ENCODE measurements at regions not wholly inside any gene's neighbourhood (a gene's known extent, or its start where the extent isn't known, plus 50 kb on each side); places are given as distances from the start of the nearest gene placed in this dataset.
"Not testable (repeated sequence)": the region's sequence is repeated elsewhere in the genome, so short reads cannot be mapped to it uniquely, and the experiment has no call there.

DNA sequence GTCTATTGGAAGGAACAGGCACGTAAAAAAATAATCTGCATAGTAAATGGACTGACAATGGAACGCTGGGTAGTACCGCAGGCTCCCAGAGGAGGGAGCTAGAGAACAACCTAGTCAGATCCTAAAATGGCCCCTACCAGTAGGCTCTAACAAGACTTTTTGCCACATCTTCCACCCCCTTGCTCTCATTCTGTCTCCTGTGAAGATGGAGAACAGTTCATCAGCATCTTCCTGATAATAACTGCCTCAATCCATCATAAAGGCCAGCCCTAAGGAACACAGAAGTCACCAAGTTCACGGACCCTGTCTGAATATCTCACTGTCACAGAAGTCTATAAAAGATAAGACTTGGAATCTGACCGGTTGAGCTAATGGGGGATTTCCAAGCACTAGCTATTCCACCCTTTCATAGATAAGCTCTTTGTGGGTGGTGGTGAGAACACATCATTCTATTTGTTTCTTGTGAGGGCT, 133.4 kb downstream of the SLC1A3 start:
- peak; percentile 92 for DNase-seq (ENCODE audit: low spot score)

DNA sequence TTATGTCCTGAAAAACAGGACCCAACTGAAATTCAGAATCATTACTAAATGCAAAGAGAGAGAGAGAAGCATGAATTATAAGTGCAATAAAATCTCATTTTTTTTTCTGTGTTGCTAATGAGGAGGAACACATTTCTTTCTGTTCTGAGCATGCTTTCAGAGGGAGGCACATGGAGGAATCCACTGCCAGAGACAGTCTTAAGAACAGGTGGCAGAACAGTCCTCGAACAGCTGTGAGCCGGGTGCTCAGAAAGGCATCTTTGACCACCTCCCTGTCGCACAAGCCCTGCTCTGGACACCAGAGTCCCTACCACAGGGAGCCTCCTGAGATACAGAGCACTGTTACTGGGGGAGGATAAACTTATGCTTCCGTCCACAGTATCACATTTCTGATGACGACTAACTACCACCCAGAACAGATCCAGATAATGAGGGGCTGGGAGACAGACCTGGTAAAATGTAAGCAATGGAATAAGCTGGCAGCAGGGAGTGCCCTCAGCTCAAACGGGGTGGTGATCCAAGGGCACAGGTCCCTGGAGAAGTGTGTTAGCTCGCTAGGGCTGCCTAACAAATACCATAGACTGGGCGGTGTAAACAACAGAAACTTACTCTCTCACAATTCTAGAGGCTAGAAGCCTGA, 134.0 kb downstream of the SLC1A3 start:
- no peak for DNase-seq (ENCODE audit: low spot score)

DNA sequence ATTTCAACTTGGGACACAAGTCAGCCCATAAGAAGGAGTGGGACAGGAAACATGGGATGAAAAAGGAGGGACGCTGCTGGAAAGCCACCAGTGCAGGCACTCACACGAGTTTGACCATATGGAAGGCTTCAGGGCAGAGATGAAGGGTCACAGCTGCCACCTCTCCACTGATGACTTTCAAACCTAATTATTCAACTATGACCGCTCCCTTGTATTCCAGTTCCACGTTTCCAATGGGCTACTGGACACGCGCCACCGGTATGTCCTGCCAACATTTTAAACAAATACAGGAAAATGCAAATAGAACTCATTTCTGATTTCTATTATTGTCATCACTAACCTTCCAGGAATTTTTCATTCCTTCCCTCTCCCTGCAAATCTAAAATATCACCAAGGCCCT, 134.7 kb downstream of the SLC1A3 start:
- no peak for DNase-seq (ENCODE audit: low spot score)

DNA sequence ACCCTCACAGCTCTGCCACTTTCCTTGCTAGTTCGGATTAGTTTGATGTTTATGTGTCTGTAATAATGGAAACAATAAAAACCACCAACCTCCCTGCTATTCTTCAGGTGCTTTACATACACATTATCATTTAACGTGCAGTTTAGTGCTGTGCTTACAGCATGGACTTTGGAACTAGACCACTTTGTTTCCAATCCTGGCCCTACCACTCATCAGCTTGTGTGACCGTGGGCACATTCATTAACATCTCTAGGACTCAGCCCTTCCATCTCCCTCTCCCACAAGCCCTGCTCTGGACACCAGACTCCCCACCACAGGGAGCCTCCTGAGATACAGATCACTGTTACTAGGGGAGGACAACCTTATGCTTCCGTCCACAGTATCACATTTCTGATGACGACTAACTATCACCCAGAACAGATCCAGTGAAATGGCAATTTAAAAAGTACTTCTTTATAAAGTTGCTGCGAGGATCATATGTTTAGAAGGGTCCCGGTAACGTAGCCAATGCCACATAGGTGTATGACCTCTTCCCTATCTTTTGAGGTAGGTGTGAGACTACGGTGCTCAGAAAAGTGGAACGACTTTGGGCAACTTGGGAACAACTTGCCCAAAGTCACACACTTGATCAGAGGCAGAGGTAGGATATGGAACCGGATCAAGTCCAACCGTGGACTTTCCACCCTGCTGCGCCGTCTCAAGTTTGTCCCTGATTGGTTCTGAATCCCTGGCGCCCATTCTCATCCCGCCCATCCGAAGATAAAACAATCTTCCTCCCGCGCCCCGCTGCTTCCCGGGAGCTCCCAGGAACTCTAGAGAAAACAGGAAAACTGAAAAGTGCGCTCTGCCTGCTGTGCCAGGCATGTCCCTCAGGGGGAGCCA, 132.4 kb upstream of the NIPBL start:
- peak; percentile 94 for DNase-seq (ENCODE audit: low spot score)

DNA sequence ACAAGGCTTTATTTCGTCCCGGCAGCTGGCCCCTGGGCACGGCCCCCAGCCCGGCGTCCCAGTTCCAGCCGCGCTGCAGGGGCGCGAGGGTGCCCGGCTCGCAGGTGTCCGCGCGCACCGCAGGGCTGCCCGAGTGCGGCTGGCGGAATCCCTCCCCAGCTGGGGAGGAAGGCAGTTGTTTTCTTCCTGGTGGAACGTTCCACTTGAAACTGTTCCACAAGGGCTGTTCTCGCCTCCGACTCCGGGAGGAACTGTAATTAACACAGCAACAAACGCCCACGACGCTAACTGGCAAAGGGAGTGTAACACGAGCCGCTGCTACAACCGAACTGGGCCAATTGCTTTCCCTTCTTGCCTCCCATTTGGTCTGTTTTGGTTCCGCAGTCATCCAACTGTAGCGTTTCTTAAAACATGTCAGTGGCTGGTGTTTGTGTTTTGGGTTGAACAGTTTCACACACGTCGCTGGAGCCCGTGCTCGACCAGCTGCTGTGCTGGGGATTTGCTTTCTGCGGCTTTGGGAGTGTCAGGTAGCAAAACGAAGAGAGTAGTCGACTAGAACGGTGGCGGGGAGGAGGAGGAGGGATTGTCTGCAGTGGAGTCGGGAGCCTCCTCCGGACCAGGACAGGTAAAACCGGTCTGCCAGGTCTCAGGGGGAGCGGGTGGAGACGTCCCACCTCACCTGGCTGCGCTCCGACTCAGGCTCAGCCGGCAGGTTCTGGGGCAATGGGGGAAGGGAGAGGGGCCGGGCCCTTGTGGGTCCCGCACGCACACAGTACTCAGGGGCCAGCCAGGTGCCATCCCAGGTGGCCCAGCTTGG, 131.6 kb upstream of the NIPBL start:
- DNase-seq (ENCODE audit: low spot score): peak; percentile 96

DNA sequence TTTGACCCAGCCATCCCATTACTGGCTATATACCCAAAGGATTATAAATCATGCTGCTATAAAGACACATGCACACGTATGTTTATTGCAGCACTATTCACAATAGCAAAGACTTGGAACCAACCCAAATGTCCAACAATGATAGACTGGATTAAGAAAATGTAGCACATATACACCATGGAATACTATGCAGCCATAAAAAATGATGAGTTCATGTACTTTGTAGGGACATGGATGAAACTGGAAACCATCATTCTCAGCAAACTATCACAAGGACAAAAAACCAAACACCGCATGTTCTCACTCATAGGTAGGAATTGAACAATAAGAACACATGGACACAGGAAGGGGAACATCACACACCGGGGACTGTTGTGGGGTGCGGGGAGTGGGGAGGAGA, 128.8 kb upstream of the NIPBL start:
- not testable (repeated sequence) for DNase-seq (ENCODE audit: low spot score)

DNA sequence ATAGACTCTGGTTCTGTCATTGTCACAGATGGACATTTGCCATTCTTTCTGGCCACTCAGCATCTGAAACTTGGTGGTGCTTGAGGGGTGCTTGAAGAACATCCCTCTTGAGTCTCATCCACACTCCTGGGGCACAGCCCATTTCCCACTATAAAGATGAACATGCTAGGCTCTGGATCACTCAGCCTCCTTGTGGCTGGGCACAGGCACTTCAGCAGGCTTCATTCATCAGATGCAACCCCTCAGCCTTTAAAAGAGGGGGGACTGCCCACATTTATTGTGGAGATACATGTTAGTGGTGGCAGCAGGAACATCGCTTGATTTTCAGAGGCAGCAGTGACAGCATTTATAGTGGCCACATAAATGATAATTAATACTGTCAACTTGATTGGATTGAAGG, 124.7 kb upstream of the NIPBL start:
- DNase-seq (ENCODE audit: low spot score): peak; percentile 50

DNA sequence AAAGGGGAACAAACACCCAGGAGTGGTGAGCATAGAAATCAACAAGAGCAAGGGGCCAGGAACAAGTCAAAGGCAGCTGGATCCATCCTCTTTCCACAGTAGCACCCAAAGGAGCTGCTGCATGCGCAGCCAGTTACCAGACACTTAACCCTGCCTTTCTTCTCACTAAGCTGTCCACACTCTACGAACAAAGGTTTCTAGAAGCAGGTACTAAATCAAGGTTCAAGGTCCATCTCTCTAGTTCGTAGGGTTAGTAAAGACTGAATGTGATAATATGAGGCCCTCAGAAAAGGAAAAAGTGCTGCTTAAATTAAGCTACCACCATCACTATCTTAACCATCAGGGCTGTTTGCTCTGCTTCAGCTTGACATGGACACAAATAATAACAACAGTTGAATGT, 121.2 kb upstream of the NIPBL start:
- no peak for DNase-seq (ENCODE audit: low spot score)

DNA sequence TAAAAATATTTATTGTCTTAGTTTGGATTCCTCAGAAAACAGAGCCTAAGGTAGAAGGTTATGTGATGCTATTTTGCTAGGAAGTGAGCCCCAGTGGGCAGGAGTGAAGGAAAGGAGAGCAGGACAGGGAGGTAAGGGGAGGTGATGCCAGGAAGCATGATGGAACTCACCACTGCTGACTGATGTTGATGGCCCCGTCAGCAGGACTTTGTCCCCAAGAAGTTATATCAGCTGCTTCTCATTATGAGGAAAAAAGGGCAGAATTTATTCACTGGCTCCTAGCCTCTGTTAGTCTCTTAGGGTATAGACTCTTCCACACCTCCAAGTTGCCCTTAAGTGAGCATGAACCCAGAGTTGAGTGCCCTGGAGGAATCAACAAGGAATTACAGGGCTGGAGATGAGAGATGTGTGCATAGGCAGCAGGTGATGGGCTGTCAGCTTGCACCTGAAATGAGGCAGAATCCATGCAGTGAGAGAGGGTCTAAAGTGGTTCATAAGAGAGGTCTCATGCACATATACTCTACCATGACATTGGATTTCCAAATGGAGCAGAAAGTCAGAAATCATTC, 120.6 kb upstream of the NIPBL start:
- DNase-seq (ENCODE audit: low spot score): no peak

DNA sequence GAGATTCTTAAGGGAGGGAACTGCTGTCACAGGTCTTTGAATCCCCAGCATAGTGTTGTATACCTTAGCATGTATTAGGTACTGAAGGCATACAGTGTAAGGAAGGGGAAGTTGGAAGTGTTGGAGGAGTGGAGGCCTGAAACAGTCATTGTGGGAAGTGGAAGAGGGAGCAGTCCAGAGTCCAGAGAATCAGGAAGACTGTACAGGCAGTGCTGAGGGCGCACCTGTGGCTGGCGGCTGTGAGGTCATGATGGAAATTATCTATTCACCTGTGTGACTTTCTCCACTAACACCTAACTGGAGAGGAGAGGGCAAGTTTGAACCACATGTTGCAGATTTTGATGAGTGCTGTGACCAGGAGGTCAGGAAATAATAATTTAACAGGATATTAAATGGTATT, 119.7 kb upstream of the NIPBL start:
- no peak for DNase-seq (ENCODE audit: low spot score)

DNA sequence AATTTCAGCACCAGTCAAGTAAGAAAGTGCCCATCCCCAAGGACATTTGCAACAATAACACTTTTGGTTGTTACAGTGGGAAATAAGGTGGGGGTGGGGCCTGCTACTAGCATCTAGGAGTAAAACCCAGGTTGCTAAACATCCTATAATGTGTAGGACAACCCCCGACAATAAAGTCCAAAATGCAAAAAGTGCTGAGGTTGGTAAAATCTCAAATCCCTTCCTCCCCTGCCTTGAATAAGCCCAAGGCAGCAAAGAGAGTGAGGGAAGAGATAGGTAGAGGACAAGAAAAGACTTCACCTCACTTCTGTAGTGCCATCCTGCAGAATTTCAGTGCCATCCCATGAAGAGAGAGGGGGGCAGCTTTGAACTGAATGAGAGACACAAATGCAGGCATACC, 117.5 kb upstream of the NIPBL start:
- DNase-seq (ENCODE audit: low spot score): no peak

DNA sequence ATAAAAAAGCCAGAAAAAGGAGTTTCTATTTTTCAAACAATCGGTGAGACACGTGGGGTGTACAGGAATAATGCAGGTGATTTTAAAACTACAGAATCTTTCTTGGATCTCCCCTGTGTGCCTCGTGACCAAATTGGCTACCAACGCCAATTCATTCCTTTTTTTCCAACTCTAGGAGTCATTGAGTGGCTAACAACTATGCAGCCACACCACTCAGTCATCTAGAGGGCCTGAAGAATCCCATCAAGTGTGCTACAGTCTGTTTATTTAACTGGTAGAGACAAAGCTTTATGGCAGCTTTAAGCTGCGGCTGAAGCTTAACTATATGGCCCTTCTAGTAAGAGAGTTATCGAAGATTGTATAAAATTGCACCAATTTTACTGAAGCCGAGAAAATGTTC, 113.1 kb upstream of the NIPBL start:
- no peak for DNase-seq (ENCODE audit: low spot score)

DNA sequence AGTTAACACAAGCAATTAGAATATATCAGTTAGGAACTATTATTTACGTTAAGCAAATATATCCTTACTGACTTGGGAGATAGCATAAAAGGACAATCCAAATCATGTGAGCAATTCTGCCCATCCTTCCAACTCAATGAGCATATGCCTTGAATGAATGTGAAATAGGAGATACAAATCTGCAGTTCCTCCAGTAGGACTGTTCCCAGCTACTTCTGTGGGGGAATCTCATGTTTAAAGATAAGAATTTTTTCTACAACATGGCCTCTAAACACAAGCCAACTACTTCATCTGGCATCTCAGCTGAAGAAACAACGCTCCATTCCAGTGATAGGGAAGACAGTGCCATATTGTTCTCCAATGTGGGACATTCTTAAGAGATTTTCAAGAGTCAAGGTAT, 110.7 kb upstream of the NIPBL start:
- DNase-seq (ENCODE audit: low spot score): no peak

DNA sequence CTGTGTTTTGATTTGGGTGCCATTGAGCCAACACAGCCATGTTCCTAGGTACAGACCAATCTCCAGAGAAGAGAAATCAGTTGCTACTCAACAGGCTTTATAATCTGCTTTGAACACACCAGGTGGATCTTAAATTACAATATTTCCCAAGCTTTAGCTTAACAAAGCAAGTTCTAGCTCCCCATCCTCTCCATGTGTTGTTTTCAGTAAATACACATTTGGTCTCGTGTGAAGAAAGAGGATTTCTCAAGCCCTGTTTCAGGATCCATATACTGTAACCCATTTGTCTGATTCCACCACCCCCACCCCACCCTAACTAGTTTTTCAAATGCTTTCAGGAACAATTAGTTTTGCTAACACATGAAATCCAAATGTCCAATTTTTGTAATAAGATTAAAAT, 109.6 kb upstream of the NIPBL start:
- DNase-seq (ENCODE audit: low spot score): no peak

DNA sequence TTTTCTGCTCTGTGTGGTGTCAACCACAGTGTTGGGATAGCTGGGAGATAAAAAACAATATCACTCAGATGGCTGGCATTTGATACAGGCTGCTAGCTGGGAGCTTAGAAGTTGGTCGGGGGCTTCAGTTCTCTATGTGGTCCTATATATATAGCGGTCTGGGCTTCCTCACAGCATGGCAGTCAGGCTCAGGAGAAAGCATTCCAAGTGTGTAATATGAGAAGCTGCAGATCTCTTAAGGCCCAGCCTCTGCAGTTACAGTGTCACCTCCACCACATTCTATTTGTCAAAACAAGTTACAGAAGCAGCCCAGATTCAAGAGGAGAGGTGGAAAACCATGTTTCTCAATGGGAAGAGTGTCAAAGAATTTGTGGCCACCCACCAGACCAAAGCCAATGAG, 108.1 kb upstream of the NIPBL start:
- DNase-seq (ENCODE audit: low spot score): no peak

DNA sequence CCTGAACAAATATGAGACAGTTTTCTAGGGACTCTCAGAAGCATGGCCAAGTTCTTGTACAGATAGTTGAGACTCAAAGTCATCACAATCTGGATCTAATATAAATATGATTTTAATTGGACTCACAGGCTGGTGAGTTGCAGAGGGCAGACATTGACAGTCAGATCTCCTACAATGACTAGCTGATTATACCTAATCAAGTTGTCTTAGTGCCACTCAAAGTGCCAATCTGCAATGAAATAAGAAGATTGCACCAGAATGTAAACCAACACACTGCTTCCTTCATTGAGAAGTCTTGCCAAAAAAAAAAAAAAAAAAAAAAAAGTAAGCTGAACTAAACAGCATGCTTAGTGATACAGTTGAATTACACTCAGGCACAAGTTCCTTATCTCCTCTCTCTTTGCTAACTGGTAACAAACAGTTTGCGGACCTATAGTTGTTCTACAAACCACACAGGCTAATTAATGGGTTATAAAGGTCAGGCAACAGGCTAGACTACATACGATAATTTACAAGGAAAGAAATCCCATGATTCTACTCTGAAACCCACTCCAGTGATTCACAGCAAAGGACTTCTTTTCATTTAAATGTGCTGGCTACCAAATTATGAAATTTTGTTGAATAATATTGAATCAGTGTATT, 107.3 kb upstream of the NIPBL start:
- no peak for DNase-seq (ENCODE audit: low spot score)

DNA sequence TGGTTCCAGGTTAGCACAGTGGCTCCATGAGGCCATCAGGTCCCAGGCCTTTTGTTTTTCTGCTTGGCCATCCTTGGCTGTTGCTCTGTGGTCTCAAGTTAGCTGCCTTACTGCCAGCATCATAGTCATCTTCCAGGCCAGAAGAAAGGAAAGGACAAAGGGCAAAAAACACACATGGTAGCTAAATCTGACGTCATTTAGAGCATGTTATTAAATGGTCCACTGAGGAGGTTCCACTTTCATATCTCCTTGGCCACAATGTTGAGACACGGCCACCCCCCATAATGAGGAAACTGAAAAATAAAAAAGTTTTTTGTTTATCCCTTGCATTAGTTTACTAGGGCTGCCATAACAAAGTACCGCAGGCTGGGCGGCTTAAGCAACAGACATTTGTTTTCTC, 106.4 kb upstream of the NIPBL start:
- no peak for DNase-seq (ENCODE audit: low spot score)

DNA sequence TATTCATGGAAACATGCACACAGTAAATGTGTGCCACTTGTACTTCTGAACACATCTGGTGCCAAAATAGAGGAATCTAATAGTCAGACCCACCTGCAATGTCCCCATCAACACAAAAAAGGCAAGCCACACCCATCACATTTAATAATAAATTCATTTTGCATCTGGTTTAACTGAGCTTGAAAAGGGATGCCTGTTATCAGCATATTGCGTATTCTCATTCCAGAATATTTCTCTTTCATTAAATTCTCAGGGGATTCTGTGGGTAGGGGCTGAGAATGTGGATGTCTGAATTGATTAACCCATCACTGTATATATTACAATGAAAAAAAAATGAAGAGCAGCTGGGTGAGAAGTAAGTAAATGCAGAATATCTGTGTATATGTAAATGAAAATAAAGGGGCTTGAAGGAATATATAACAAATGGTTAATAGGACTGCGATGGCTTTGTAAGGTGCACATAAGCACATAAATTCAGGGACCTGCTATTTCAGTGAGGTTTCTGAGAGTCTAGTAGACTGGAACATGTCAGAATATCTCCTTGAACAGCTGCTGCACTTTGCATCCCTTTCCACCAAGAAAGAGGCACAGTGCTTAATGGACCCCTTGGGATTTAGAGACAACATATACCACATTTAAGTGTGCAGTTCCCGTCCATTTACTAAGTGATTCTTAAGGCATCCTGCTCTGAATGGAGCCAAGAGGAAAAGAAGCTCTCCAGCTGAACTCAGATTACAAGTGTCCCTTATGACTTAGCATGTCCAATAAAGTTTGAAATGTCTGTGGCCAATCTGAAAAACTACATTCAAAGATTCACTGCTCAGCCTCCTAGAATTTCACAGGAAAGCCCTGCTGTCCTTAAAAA, 104.1 kb upstream of the NIPBL start:
- no peak for DNase-seq (ENCODE audit: low spot score)

DNA sequence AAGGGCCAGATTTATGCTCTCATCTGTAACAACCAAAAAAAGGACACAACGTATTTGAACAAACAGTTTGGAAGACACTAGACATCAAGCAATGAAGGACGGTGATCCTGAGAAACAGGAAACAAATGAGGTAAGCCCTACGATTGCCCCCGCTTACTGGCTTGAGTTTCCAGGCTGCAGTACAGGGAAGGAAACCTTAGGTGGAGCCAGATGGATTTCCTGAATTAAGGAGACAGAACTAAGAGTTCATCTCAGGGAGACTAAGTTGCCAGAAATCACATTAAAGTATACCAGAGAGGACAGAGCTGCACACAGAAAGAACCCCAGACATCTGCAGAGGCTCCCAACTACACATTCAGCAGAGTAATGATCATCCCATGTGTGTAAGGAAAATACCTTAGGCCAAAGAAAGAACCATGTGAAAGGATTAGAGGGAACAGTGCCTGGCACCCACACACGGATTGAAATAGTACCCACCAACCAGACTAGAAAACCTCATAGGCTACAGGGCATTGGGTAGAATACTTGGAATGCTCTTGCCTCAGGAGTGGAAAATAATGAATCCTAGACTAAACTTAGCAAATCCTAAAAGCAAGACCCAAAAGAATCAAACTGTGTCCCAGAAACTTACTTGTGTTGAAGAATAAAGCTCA, 99.3 kb upstream of the NIPBL start:
- DNase-seq (ENCODE audit: low spot score): peak; percentile 63

DNA sequence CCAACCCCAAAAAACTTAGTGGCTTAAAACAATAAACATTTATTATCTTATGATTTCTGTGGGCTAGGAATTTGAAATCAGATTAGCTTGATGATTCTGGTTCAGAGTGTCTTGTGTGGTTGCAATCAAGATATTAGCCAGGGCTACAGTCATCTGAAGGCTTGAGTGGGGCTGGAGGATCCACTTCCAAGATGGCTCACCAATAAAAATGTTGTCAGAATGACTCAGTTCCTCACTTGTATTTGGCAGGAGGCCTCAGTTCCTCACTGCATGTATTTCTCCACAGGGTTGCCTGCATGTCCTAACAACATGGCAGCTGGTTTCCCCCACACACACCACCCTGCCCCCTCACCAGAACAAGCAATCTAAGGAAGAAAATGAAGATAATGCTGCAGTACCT, 98.2 kb upstream of the NIPBL start:
- DNase-seq (ENCODE audit: low spot score): no peak

Measured in HT-29 (cell line).